HG02852 (cell line): ENCODE measurements at regions not wholly inside any gene's neighbourhood (a gene's known extent, or its start where the extent isn't known, plus 50 kb on each side); places are given as distances from the start of the nearest gene placed in this dataset.

Source experiments
- ATAC-seq: cut with Tn5 transposase; IDR thresholded peaks from one replicate; pipeline ENCODE4 v1.9.1; 2021; ENCODE audit warnings: mild to moderate bottlenecking, moderate library complexity; ENCODE audit not compliant: unreplicated experiment

- no peak for ATAC-seq
Measured at GRCh38 chr2:122519821-122520611, 764.6 kb downstream of the TSN start.

GRCh38 chr2:122523143-122523542 lies 767.7 kb downstream of the TSN start:
- ATAC-seq, result no peak

- ATAC-seq, result no peak
Measured at GRCh38 chr2:122523981-122524380, 768.5 kb downstream of the TSN start.

- no peak for ATAC-seq
Measured at GRCh38 chr2:122525336-122525735, 769.9 kb downstream of the TSN start.

- no peak for ATAC-seq
Measured at GRCh38 chr2:122528061-122528460, 772.6 kb downstream of the TSN start.

GRCh38 chr2:122528958-122529705 lies 773.7 kb downstream of the TSN start:
- ATAC-seq, result no peak

GRCh38 chr2:122530814-122531213 lies 775.4 kb downstream of the TSN start:
- no peak for ATAC-seq

GRCh38 chr2:122531290-122532071 lies 776.0 kb downstream of the TSN start:
- no peak for ATAC-seq

- no peak for ATAC-seq
Measured at GRCh38 chr2:122532072-122532344, 776.6 kb downstream of the TSN start.

- no peak for ATAC-seq
Measured at GRCh38 chr2:122532481-122532880, 777.0 kb downstream of the TSN start.

GRCh38 chr2:122535960-122536505 lies 780.6 kb downstream of the TSN start:
- no peak for ATAC-seq

GRCh38 chr2:122539311-122539710 lies 783.9 kb downstream of the TSN start:
- ATAC-seq, result no peak

GRCh38 chr2:122539920-122540319 lies 784.5 kb downstream of the TSN start:
- ATAC-seq, result no peak

- ATAC-seq, result no peak
Measured at GRCh38 chr2:122542236-122542635, 786.8 kb downstream of the TSN start.

- no peak for ATAC-seq
Measured at GRCh38 chr2:122542646-122543045, 787.2 kb downstream of the TSN start.

GRCh38 chr2:122543815-122544214 lies 788.4 kb downstream of the TSN start:
- no peak for ATAC-seq

- ATAC-seq, result no peak
Measured at GRCh38 chr2:122545821-122546220, 790.4 kb downstream of the TSN start.

- no peak for ATAC-seq
Measured at GRCh38 chr2:122562775-122563174, 807.3 kb downstream of the TSN start.

- ATAC-seq, result no peak
Measured at GRCh38 chr2:122563781-122564180, 808.3 kb downstream of the TSN start.

GRCh38 chr2:122564843-122565242 lies 809.4 kb downstream of the TSN start:
- ATAC-seq, result no peak

GRCh38 chr2:122565364-122565763 lies 809.9 kb downstream of the TSN start:
- ATAC-seq, result no peak
